HG02938 (cell line): ENCODE measurements at regions not wholly inside any gene's neighbourhood (a gene's known extent, or its start where the extent isn't known, plus 50 kb on each side); places are given as distances from the start of the nearest gene placed in this dataset.

ENCODE experiments used
- ATAC-seq: cut with Tn5 transposase; IDR thresholded peaks from one replicate; pipeline ENCODE4 v1.9.1; 2021; ENCODE audit warnings: mild to moderate bottlenecking, moderate library complexity; ENCODE audit not compliant: unreplicated experiment

DNA sequence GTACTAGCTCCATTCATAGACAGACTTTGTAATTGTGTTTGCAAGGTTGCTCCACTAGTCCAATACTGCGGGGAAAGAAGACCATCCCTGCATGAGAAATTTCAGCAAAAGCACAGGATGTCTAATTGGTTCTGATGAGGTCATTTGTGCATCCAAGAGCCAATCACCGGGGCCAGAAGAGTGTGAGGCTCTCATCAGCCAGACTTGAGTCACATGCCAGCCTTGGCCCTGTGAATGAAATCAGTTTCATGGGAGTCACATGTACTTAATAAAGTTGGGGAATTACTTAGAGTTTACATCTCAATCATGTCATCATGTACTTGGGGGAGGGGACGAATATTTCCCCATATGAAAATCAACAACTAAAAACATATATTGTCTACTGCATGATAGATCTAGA lies 1236.0 kb downstream of the MAT2B start:
- no peak for ATAC-seq

DNA sequence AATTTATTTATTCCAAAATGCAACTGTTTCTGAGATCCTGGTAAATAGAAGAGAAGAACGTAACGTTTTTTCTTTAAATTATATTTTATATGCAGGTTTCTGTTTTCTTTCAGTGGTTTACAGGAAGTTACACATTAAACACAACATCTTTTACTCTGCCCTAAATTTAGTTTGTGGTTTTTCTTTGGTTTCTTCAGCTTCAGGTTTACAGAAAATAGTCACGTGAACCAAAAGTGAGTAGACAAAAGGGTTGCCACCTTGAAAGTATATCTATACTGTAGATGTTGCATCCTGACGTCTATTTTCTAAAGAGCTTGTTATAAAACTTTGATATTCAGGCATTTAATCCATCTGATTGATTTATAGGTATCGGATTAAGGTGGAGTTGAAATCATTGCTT lies 1236.6 kb downstream of the MAT2B start:
- peak; percentile 96 for ATAC-seq

DNA sequence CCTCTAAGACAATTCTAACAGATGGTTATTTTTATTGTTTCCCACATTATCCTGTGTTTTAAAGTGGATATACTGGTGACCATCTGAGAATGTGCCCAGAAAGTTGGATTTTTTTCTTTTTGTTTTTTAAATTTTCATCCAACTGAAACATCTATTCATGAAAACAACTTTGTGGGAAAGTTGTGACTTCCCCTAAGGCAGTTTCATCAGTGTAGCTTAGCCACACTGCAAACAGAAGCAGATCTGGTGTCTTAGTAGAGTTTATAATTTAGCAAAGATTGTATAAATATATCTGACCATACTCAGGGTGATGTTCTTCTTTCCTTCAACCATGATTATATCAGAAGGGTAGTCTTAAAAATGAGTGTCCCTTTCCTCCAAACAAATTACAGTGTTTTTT lies 1241.3 kb downstream of the MAT2B start:
- ATAC-seq = no peak

DNA sequence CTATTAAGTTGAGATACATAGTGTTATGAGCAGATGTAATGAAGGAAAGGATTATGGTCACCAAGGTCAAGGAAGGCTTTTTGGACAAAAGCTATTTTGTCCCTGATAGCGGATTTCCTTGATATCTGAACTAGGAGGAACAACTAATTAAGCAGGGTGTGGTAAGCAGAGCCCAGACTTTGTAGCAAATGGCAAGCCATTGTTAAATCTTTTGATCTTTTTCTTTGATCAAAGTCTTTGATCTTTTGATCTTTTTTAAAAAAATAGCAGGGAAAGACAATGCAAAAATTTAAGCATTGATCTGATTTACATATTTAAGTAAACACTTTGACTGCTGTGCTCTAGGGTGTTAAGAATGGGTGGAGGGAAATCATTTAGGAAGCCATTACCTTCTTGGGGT lies 1242.0 kb downstream of the MAT2B start:
- ATAC-seq = no peak

DNA sequence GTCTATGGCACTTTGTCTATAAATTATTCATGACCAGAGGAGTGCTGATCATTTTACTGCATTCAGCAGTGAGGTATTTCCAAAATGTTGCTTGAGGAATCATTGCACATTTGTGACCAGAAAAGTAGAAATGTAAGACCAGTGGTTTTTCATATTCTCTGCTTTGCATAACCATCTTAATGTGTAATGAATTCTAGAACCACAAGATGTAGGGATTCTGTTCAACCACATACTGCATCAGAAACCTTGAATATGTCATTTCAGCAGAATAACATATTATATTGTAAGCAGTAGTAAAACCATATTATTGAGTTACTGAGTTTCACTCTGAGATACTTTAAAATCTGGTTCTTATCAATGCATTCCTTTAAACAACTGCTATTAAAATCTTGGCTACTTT lies 1243.4 kb downstream of the MAT2B start:
- peak; percentile 94 for ATAC-seq

DNA sequence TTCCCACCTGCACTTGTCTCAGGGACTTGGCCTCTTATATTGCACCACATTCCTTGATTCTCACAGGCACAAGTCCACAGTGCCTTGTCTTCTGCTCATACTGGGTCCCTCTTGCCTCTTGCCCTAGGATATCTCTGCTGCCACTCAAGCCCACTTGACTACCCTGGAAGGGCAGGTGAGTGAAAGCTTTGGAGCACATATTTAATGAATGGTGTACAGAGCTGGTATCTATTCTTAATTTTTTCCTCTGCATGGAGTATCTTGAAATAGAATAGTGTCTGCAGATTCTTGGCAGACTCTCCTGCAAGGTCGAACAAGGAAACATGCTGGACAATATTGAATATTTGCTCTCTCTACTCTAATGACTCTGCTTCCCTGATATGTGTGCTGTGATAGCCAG lies 1248.0 kb downstream of the MAT2B start:
- no peak for ATAC-seq

DNA sequence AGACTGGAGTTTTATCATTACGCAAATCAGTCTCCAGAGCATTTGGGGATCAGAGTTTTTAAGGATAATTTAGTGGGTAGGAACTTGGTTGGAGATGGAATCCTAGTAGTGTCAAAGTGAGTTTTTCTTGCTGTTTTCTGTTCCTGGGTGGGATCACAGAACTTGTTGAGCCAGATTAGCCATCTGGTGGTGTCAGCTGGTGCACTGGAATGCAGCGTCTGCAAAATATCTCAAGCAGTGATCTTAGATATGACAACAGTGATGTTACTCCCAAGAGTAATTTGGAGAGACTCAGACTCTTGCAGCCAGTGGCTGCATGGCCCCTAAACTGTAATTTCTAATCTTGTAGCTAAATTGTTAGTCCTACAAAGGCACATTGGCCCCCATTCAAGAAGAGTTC lies 1257.8 kb downstream of the MAT2B start:
- ATAC-seq = no peak

DNA sequence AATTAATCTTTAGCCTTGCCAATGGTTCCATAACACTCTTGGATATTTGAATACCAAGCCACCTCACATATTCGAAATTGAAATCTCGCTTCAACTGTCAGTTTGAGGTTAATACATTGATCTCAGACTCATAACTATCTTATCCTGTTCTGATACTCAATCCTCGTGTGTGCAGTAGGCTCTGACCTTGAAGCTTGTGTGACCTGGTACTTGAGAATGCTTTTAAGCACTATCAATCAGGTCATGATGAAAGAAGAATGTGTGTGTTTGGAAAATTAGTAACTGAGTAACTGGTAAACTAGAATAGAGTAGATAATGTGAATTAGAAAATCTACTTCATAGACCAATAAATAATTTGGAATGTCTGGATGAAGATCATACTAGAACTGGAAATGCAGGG lies 1266.7 kb downstream of the MAT2B start:
- ATAC-seq = no peak

DNA sequence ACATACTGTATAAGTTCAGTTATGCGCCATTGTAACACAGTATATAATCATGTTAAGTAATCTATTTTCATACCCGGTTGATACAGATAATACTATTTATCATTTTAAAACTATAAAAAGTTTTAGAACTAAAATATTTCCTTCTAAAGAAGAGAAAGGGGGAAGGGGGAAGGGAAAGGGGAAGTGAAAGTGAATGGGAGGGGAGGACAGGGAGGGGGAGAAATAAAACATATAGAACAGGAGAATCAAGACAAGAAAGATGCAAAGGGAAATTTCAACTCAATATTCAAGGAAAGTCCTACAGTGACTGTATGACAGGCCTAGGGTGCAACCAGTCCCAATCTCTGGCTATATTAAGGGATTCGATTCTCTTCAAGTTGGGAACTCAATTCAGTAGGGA lies 1278.8 kb downstream of the MAT2B start:
- no peak for ATAC-seq

DNA sequence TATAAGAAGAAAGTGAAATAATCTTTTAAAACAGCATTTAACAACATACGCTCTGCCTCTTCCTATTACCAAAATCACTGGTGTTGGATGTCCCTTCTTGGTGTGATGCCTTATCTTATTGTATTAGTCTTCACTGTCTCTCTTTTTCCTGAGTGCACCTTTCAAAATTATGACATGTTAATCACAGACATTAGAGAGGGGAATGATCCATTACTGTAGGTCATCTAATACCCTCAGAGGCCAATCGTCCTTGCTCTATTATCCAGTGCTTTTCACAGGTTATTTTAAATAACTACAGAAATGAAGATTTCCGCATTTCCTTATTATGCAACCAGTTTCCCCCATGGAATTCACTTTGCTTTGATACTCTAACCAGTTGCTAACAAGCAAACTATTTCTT lies 1292.7 kb downstream of the MAT2B start:
- no peak for ATAC-seq

DNA sequence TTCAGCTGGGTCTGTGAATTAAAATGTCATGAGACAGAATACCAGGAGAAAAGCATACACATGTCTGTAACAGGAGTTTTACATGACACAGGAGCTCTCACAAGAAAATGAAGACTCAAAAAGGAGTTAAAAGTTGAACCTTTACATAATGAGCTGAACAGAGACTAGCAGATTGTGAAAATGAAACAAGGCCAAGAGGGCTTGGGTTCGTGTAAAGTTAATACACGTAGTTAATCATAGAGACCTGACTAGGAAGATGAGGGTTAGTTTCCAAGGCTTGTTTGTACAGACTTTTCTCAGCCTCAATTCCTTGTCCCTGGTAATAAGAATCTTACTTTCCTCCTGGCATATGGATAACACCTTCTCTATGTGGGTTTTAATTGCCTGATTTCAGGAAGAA lies 1294.0 kb downstream of the MAT2B start:
- ATAC-seq = no peak

DNA sequence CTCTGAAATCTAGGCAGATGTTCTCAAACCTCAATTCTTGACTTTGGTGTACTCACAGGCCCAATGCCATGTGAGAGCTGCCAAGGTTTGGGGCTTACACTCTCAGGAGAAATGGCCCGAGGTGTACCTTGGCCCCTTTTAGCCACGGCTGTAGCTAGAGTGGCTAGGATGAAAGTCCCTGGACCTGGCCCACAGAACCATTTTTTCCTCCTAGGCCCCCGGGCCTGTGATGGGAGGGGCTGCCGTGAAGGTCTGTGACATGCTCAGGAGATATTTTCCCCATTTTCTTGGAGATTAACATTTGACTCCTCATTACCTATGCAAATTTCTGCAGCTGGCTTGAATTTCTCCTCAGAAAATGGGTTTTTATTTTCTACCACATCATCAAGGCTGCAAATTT lies 1296.5 kb downstream of the MAT2B start:
- no peak for ATAC-seq

DNA sequence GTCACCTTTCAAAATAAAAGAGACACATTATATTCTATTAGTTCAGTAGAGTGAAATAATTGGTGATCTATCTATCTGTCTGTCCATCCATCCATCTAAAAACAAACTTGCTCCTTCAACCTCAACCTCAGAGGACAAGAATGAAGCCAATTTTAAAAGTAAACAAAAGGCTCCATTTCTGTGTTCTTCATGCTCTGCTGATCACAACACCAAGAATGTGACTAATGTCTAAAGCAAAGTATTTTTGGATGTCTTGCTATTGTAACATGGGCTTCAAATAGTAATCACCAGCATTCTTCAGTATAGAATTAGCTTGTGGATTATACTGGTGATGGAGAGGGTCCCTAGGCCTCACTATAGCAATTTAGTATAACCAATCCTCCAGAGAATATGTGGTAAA lies 1304.4 kb downstream of the MAT2B start:
- peak; percentile 82 for ATAC-seq

DNA sequence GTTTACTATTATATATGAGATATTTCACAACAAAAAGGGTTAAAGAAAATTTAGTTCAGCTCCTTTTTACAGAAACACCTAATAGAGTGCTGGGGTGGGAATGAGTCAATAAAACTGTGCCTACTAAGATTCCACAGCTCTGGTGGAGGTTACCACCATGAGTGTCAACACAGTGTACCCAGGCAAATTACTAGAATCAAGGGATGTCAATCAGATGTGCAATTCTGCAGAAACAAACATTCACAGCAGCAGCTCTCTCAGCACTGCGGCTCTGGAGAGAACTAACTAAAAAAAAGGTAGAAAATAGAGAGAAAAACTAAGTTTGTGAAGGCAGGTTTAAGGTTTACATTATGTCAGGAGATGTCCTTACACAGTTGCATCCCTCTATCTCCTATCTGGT lies 1313.0 kb downstream of the MAT2B start:
- no peak for ATAC-seq

DNA sequence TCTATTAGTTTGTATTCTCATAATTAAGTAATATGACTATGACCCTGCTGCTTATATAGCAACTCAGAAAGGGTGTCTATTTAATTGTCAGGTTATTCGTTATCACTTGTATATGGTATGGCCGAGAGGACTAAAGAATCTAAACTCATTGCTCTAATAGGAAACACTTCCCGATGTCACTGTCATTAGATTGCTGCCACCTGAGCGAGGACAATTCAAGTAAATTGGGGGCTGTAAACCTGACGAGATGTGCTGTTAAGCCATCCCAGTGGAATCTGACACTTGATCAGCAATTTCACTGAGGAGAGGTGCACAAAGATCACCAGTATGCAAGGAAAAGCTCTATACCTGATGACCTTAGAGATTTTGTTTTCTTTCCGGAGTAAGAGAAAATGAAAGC lies 1319.3 kb downstream of the MAT2B start:
- no peak for ATAC-seq

DNA sequence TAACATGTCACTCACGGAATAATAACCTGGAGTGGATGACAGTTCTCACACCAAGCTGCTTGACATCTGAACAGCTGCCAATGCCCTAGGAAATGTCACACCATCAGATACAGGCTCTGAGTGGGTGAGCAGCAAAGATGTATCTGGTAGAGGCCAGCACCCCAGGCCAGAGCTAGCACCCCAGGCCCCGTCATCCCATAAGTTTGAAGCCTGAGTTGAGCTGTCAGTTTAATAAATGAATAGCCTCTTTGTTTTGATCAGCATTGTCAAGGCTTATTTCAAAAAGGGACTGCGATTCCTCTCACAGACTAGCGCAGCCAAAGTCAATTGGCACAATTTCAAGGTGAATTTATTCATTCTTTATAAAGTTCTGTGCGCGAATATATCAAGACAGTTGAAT lies 1327.1 kb downstream of the MAT2B start:
- ATAC-seq = no peak

DNA sequence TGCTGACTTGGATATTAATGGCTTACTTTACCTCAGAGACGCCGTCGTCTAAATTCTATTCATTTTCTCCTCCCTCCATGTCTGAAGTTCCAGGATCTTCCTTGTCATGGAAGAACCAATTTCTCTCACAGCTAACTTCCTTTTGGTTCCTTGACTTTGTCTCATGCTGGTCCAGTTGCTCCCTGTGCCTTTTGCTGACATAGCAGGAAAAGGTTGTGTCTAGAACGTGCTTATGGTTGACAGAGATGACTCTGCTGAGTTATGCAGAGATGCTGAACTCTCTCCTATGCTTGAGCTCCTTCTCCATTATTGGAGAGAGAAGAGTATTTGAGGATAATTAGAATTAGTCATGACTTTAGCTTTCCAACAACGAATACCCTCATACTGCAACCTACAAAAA lies 1338.9 kb downstream of the MAT2B start:
- ATAC-seq = no peak

DNA sequence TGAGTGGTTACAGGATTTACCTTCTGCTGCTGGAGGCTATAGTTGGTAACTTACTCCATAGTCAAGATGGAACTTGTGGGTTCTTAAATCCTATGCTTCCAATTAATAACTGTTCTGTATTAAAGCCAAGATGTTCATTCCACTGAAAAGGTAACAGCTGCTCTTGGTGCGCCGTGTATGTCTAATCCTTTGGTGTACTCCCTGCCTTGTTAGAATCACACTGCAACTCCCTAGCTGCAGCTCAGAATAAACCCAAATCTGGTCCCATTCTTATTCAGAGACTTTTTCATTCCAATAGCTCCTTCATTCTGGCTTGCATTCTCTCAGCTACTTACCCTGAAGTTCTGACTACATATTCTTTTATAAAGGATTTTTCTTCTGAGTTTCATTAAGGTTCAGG lies 1355.5 kb downstream of the MAT2B start:
- ATAC-seq = no peak

DNA sequence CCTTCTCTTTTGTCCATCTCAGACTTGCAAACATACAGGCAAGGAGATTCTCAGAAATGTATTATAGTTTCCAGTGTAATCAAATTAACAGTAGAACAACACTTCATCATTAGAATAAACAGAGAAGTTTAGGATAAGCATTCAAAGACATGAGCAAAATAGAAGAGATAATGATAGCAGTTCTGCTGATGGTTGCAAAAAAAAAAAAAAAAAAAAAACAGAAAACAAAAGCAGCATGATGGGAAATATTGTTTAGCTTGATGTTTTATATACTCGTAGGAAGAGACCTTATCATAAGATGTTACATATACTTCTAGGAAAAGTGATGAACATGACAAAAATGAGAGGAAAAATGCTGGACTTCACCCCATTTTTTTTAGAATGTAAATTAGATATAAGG lies 1356.2 kb downstream of the MAT2B start:
- no peak for ATAC-seq

DNA sequence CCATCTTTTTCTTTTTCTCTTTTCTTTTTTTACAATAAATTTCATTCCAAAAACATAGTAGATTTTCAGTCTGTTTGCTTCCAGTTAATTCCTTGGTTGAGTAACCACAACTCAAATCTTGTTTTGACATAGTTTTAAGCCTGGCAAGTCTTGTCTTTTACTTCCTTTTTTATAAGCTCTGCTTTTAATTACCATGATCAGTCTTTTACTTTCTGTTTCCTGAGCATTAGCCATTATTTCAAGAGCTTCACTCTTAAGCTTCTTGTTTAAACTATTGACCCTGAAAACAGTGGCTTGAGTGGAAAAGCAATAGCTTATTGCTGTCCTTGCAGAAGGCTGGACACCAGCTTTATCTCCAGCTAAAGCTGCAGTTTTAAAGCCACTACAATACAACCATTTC lies 1363.3 kb downstream of the MAT2B start:
- no peak for ATAC-seq

DNA sequence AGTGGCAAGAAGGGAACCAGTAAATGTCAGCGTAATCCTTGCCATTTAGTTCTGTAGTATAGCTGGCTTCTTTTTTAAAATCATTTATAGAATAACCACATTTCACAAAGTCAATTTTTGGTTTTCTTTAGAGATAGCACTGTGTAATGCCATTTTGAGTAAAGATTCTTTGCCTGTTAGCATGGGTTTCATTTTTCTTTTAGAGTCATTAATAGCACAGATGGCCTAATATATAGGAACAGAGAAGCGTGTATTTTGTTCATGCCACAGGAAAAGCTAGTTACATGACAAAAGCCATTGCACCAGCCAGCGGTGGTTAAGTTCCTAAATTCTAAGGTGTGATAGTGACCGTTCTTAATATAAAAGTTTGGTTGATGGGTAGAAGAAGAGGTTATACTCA lies 1363.9 kb downstream of the MAT2B start:
- no peak for ATAC-seq

DNA sequence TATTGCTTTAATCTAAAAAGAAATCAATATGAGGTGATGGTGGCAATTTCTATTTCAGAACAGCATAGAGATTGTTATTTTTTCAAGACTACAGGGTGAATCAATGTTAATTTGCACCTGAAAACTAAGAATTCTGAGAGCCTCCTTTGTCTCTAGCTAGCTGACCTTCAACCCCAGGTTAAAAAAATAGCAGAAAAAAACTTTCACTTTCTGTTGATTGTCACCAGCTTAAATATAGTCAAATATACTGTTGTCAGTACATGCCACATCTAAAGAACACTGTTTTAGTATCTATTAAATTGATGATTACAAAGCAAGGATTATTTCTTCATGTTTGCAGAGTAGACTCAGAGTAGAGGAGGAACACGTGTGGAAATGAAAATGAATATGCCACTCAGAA lies 1371.4 kb downstream of the MAT2B start:
- no peak for ATAC-seq

DNA sequence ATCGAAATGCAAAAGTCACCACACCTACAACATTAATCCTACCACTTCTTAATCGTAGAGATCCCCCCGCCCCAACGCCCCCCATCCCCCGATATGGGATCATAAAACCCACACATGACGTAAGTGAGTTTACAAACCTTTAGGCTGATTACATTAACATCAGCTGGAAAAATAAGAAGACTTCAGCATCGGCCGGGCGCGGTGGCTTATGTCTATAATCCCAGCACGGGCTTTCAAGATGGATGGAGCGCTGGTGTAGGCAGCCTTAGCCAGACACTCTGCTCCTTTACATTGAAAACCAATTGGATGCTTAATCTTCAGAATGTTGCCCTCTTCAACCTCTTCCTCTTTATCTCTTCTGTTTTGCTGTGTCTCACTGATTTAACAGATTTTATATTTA lies 1376.0 kb downstream of the MAT2B start:
- ATAC-seq = no peak

DNA sequence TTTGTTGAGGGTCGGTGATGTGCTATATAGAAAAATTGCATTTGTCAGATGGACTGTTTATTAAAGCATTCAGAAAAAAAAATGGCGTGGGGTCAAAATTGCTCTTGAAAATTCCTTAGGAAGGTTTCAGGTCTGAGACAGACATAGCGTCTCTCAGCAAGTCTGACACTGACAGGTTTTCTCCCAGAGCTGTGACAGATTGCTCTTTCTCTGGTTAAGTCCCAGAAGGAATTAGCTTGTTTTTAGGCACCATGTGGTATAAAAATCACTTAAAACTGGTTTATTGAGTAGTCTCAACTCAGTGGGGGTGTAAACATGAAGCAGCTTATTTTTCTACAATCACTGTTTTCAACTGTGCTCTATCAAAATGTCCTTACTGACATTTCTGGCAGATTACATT lies 1379.8 kb downstream of the MAT2B start:
- ATAC-seq = no peak
